GM20000 (cell line): ENCODE measurements at regions not wholly inside any gene's neighbourhood (a gene's known extent, or its start where the extent isn't known, plus 50 kb on each side); places are given as distances from the start of the nearest gene placed in this dataset.
"Not testable (repeated sequence)": the region's sequence is repeated elsewhere in the genome, so short reads cannot be mapped to it uniquely, and the experiment has no call there.

ENCODE experiments used
- DNase-seq: peaks from one replicate; pipeline ENCODE4 v3.0.0; 2012; ENCODE audit warnings: low spot score
- TF ChIP-seq, protein P1 (sequence below): IDR thresholded peaks from 2 replicates; pipeline ENCODE4 v1.5.1; 2012; ENCODE audit warnings: mild to moderate bottlenecking, control low read depth; ENCODE audit errors: extremely low read depth, missing control alignments

DNA sequence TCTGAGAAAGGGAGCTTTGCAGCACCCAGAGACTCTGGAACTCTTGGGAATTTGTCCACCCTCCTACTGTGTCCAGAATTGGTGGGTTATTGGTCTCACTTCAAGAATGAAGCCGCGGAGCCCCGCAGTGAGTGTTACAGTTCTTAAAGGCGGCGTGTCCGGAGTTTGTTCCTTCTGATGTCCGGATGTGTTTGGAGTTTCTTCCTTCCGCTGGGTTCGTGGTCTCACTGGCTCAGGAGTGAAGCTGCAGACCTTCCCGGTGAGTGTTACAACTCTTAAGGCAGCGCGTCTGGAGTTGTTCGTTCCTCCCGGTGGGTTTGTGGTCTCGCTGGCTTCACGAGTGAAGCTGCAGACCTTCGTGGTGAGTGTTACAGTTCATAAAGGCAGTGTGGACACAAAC is 824.7 kb downstream of the LRRTM4 start:
- DNase-seq, result not testable (repeated sequence)

DNA sequence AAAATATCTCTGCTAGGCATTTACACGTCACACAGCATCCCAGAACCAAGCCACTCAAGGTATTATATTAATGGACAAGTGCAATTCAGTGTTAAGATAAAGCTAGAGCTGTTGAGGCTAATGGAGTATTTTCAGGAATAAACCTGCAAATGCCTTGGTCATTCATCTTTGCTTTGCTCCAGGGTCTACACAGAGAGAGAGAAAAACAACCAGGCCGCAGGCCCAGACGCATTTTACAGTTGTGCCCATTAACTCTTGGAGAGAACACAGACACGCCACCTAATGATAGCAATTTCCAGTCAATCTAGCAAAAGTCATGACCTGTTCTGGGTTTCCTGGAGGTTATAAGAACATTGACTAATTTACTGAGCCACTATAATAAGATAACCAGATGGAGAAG is 829.3 kb downstream of the LRRTM4 start:
- TF ChIP-seq, protein P1, sequence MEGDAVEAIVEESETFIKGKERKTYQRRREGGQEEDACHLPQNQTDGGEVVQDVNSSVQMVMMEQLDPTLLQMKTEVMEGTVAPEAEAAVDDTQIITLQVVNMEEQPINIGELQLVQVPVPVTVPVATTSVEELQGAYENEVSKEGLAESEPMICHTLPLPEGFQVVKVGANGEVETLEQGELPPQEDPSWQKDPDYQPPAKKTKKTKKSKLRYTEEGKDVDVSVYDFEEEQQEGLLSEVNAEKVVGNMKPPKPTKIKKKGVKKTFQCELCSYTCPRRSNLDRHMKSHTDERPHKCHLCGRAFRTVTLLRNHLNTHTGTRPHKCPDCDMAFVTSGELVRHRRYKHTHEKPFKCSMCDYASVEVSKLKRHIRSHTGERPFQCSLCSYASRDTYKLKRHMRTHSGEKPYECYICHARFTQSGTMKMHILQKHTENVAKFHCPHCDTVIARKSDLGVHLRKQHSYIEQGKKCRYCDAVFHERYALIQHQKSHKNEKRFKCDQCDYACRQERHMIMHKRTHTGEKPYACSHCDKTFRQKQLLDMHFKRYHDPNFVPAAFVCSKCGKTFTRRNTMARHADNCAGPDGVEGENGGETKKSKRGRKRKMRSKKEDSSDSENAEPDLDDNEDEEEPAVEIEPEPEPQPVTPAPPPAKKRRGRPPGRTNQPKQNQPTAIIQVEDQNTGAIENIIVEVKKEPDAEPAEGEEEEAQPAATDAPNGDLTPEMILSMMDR, result no peak
- DNase-seq, result no peak

DNA sequence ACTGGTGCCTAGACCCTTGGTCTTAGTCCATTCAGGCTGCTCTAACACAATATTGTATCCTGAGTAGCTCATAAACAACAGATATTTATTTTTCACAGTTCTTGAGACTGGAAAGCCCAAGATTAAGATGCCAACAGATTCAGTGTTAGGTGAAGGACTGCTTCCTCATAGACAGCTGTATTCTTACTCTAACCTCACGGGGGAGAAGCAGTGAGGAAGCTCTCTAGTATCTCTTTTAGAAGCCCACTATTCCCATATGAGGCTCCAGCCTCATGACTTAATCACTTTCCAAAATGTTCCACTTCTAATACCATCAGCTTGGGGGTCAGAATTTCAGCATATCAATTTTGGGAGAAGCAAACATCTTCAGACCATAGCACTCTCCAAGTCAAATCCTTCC is 833.4 kb downstream of the LRRTM4 start:
- TF ChIP-seq, protein P1, result no peak
- no peak for DNase-seq

DNA sequence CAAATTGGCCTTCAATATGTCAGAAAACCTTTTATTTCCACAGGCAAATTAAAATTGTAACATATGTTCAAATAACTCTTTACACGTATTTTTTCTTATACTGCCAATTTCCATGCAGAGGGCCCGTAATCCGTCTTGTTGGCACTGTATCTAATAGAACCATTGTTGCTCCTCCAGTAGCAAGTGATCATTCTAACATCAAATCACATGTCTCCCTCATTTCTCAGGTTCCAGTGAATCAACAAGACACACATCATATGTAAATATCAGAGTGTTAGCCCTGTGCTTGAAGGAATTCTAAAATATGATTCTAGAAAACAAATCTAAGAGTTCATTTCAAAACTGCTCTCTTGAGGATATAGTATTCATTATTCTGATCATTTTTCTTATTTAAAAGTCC is 834.3 kb downstream of the LRRTM4 start:
- TF ChIP-seq, protein P1, result no peak
- no peak for DNase-seq

DNA sequence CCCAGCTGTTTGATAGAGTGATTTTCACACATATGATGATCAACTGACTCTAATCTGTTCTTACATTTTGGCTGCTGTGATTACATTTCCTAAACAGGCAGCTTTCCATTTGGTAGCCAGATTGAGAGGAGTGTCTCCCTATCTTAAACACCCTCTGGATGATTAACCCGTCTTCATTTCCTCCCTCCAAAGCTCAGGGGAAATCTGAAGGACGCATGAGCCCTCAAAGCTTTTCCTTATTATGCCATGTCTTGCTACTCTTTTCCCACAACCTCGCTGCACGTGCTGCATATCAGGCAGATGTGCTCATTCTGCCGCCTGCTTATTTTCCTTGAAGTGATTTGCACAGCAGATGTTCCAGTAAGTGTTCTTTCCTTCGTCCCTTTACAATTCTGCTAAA is 837.4 kb downstream of the LRRTM4 start:
- DNase-seq, result no peak
- TF ChIP-seq, protein P1, result no peak

DNA sequence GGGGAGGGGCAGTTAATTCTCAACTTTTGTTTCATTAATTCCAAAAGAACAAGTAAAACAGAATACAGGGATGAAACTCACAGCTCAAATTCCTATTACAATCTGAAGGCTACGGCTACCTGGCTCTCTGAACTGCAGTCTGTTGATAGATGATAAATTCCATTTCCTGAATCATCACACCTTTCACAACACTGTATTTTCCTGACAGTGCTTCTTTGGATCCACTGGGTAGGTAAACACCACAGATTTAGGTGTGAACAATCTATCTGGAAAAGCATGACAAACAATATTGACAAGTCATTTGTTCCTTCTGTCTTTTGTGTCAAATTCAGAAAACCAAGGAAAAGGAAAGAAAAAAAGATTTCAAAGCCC is 843.2 kb downstream of the LRRTM4 start:
- TF ChIP-seq, protein P1, result no peak
- no peak for DNase-seq

DNA sequence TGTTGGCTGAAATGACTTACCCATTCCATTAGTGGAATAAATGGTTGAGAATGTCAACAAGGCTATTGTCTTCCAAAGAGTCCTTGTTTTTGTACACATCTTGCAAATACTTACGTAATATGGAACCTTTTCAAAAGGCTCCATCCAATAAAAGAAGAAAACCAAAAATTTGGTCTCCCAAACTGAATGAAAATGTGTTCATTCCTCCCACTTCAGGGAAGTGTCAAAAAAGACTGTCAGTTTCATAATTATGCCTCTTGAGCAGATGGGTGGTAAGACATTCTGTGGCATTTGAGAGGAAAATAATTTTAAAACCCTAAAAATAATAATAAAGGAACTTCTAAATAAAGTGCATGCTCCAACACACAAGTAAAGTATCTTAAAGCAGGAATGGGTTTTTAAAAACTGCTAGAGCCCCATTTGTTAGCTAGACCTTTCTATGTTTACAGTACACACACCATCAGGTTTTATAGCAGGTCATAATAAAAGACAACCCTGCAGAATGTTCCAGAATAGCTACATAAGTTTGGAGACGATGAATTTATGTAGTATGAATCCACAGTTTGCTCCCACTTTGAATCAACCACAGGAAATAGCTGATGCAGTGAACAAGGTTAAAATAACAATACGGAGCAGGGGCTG is 843.7 kb downstream of the LRRTM4 start:
- TF ChIP-seq, protein P1, result no peak
- DNase-seq, result no peak

DNA sequence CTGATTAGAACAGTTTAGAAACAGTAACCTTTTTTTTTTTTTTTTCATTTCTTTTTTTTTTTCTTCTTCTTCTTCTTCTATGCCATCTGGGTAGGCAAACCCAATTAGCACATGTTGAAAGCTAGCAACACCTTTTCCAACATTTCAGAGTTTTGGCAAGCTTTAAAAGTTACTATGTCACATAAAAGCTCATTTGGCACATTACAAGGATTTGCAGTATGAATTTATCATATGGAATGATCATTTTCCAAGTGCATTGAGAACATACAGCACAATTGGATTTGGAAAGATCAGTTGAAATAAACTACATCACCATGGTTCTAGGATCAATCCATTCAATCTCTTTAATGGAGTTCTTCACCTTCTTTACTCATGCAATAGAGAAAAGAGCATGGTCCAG is 847.0 kb downstream of the LRRTM4 start:
- no peak for DNase-seq
- TF ChIP-seq, protein P1, result no peak
